Glutamatergic neuron (in vitro differentiated cells): ENCODE measurements at regions not wholly inside any gene's neighbourhood (a gene's known extent, or its start where the extent isn't known, plus 50 kb on each side); places are given as distances from the start of the nearest gene placed in this dataset.

ENCODE experiments used
- DNase-seq: peaks from one replicate; pipeline ENCODE4 v3.0.0; 2022
- H3K27ac Mint-ChIP-seq: one replicate; pipeline ENCODE4 v1.8.0; 2020; ENCODE audit warnings: mild to moderate bottlenecking, mixed read lengths, inconsistent platforms; ENCODE audit not compliant: unreplicated experiment
- H3K27me3 Mint-ChIP-seq: one replicate; pipeline ENCODE4 v1.8.0; 2020; ENCODE audit warnings: mild to moderate bottlenecking, moderate library complexity, mixed read lengths, inconsistent platforms; ENCODE audit not compliant: unreplicated experiment
- H3K36me3 Mint-ChIP-seq: one replicate; pipeline ENCODE4 v1.8.0; 2020; ENCODE audit warnings: mild to moderate bottlenecking, mixed read lengths, inconsistent platforms; ENCODE audit not compliant: unreplicated experiment
- H3K4me1 Mint-ChIP-seq: one replicate; pipeline ENCODE4 v1.8.0; 2020; ENCODE audit warnings: mild to moderate bottlenecking, low read depth, mixed read lengths, inconsistent platforms; ENCODE audit not compliant: unreplicated experiment
- H3K4me3 Mint-ChIP-seq: one replicate; pipeline ENCODE4 v1.8.0; 2020; ENCODE audit warnings: mild to moderate bottlenecking, mixed read lengths, inconsistent platforms; ENCODE audit not compliant: unreplicated experiment
- H3K9me3 Mint-ChIP-seq: one replicate; pipeline ENCODE4 v1.8.0; 2020; ENCODE audit warnings: mild to moderate bottlenecking, moderate library complexity, mixed read lengths, inconsistent platforms; ENCODE audit not compliant: unreplicated experiment
- TF ChIP-seq, protein P1 (sequence below): fragments of 200-600 bp; sonication (generic); IDR thresholded peaks from one replicate; pipeline ENCODE4 v1.5.0; 2021; ENCODE audit not compliant: partially characterized antibody, unreplicated experiment

- H3K36me3 Mint-ChIP-seq = no peaks in the 10 kb centered on the region
- no peak overlapping the region for H3K27ac Mint-ChIP-seq
- TF ChIP-seq, protein P1, sequence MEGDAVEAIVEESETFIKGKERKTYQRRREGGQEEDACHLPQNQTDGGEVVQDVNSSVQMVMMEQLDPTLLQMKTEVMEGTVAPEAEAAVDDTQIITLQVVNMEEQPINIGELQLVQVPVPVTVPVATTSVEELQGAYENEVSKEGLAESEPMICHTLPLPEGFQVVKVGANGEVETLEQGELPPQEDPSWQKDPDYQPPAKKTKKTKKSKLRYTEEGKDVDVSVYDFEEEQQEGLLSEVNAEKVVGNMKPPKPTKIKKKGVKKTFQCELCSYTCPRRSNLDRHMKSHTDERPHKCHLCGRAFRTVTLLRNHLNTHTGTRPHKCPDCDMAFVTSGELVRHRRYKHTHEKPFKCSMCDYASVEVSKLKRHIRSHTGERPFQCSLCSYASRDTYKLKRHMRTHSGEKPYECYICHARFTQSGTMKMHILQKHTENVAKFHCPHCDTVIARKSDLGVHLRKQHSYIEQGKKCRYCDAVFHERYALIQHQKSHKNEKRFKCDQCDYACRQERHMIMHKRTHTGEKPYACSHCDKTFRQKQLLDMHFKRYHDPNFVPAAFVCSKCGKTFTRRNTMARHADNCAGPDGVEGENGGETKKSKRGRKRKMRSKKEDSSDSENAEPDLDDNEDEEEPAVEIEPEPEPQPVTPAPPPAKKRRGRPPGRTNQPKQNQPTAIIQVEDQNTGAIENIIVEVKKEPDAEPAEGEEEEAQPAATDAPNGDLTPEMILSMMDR = no peak
- H3K27me3 Mint-ChIP-seq = no peaks in the 10 kb centered on the region
- H3K4me1 Mint-ChIP-seq = no peaks in the 10 kb centered on the region
- H3K9me3 Mint-ChIP-seq = no peaks in the 10 kb centered on the region
- no peak for DNase-seq
- no peak overlapping the region for H3K4me3 Mint-ChIP-seq
Measured at GRCh38 chr14:51582437-51582836, 69.3 kb upstream of the FRMD6 start.

GRCh38 chr14:51585055-51585454 lies 66.7 kb upstream of the FRMD6 start:
- Mint-ChIP-seq H3K4me1 (no peaks in the 10 kb centered on the region), H3K27me3 (no peaks in the 10 kb centered on the region), H3K4me3 (no peak overlapping the region), H3K36me3 (no peaks in the 10 kb centered on the region), H3K9me3 (no peaks in the 10 kb centered on the region), H3K27ac (no peak overlapping the region)
- TF ChIP-seq, protein P1 = no peak
- no peak for DNase-seq

- TF ChIP-seq, protein P1 = no peak
- Mint-ChIP-seq H3K9me3 (no peaks in the 10 kb centered on the region), H3K4me1 (no peaks in the 10 kb centered on the region), H3K27me3 (no peaks in the 10 kb centered on the region), H3K27ac (no peak overlapping the region), H3K4me3 (no peak overlapping the region), H3K36me3 (no peaks in the 10 kb centered on the region)
- DNase-seq = no peak
Measured at GRCh38 chr14:51592836-51593235, 58.9 kb upstream of the FRMD6 start.

- DNase-seq = no peak
- TF ChIP-seq, protein P1 = no peak
- H3K4me3 Mint-ChIP-seq = no peak overlapping the region
Measured at GRCh38 chr14:51593397-51593796, 58.3 kb upstream of the FRMD6 start.

GRCh38 chr14:51595881-51596455 lies 55.7 kb upstream of the FRMD6 start:
- DNase-seq = no peak
- Mint-ChIP-seq H3K9me3 (no peaks in the 10 kb centered on the region), H3K4me1 (no peaks in the 10 kb centered on the region), H3K36me3 (no peaks in the 10 kb centered on the region), H3K4me3 (no peak overlapping the region), H3K27me3 (no peaks in the 10 kb centered on the region), H3K27ac (no peak overlapping the region)
- TF ChIP-seq, protein P1 = no peak

More at GRCh38 chr14:51593397-51593796, 58.3 kb upstream of the FRMD6 start:
- H3K36me3 Mint-ChIP-seq = no peaks in the 10 kb centered on the region
- no peaks in the 10 kb centered on the region for H3K9me3 Mint-ChIP-seq
- H3K4me1 Mint-ChIP-seq = no peaks in the 10 kb centered on the region
- H3K27me3 Mint-ChIP-seq = no peaks in the 10 kb centered on the region
- no peak overlapping the region for H3K27ac Mint-ChIP-seq
